Testis (tissue), 2 donors: ENCODE measurements at regions not wholly inside any gene's neighbourhood (a gene's known extent, or its start where the extent isn't known, plus 50 kb on each side); places are given as distances from the start of the nearest gene placed in this dataset.
"Not testable (repeated sequence)": the region's sequence is repeated elsewhere in the genome, so short reads cannot be mapped to it uniquely, and the experiment has no call there.

ENCODE experiments used
- DNase-seq: peaks from one replicate; pipeline ENCODE4 v3.0.0-alpha.2; 2019
- H3K27ac ChIP-seq, 2 donors: fragments of 200-600 bp; sonication (generic); one replicate each; pipeline ENCODE4 v1.5.1; 2019
- H3K27me3 ChIP-seq: fragments of 200-600 bp; sonication (generic); one replicate; pipeline ENCODE4 v1.5.1; 2019
- H3K36me3 ChIP-seq: fragments of 200-600 bp; sonication (generic); one replicate; pipeline ENCODE4 v1.5.1; 2017; ENCODE audit warnings: low read depth; ENCODE audit errors: missing control alignments
- H3K4me1 ChIP-seq: fragments of 200-600 bp; sonication (generic); one replicate; pipeline ENCODE4 v1.5.1; 2019
- H3K4me3 ChIP-seq, 2 donors: fragments of 200-600 bp; sonication (generic); one replicate each; pipeline ENCODE4 v1.5.1; 2017 to 2019
- H3K9me3 ChIP-seq: fragments of 200-600 bp; sonication (generic); one replicate; pipeline ENCODE4 v1.5.1; 2017
- POLR2A ChIP-seq: fragments of 450-650 bp; IDR thresholded peaks from one replicate; pipeline ENCODE4 v1.6.1; 2017; ENCODE audit warnings: antibody characterized with exemption, mild to moderate bottlenecking, moderate library complexity
- WGBS, 2 donors: methylation state at CpG; one replicate each; pipeline ENCODE4 v1.1.5; 2018; 5-methylcytosine and 5-hydroxymethylcytosine counted together
- intact Hi-C: fragments of 100-400 bp; cut with DNase I; formaldehyde crosslinking; loops from one replicate; pipeline ENCODE4 v1.15.1; 2023; ENCODE audit warnings: low total_unique reads
- TF ChIP-seq, protein P1 (sequence below), 3 experiments: fragments of 450-650 bp in 2 of 3; fragments of 200-600 bp in 1 of 3; sonication (generic) in 1 of 3; IDR thresholded peaks; one replicate each; pipeline ENCODE4 v1.5.1; 2016 to 2019; ENCODE audit warnings: antibody characterized with exemption in 3 of 3, mild to moderate bottlenecking in 2 of 3, moderate library complexity in 1 of 3

DNA sequence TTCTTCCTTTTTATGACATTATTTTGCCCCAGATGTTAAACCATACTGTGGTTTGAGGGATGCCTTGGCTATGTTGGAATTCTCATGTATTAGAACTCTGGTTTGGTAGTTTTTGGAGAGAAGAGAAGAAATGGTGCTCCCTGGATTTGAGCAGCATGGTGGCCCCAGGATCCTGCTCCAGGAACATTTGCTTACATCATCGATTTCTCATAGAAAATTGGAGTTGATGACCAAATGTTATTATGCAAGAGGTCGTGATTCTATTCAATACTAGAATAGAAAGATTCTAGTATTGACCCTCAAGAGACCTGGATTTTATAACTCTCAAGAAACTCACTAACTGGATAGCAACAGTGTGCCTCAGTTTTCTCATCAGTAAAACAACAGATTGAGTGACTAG lies 77.5 kb upstream of the GNAQ start:
- TF ChIP-seq POLR2A = no peak
- TF ChIP-seq, protein P1, sequence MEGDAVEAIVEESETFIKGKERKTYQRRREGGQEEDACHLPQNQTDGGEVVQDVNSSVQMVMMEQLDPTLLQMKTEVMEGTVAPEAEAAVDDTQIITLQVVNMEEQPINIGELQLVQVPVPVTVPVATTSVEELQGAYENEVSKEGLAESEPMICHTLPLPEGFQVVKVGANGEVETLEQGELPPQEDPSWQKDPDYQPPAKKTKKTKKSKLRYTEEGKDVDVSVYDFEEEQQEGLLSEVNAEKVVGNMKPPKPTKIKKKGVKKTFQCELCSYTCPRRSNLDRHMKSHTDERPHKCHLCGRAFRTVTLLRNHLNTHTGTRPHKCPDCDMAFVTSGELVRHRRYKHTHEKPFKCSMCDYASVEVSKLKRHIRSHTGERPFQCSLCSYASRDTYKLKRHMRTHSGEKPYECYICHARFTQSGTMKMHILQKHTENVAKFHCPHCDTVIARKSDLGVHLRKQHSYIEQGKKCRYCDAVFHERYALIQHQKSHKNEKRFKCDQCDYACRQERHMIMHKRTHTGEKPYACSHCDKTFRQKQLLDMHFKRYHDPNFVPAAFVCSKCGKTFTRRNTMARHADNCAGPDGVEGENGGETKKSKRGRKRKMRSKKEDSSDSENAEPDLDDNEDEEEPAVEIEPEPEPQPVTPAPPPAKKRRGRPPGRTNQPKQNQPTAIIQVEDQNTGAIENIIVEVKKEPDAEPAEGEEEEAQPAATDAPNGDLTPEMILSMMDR (IDR thresholded peaks at IDR 0.05) = no peak
- intact Hi-C loops = no loop called here
- H3K4me3 ChIP-seq = no peak overlapping the region
- no peak overlapping the region for H3K27ac ChIP-seq
- no peaks in the 10 kb centered on the region for H3K9me3 ChIP-seq
- no peaks in the 10 kb centered on the region for H3K4me1 ChIP-seq
- H3K27me3 ChIP-seq = no peaks in the 10 kb centered on the region
- 85 to 87% methylated on average over 2 of the region's 2 CpGs for WGBS, 2 donors
- no peaks in the 10 kb centered on the region for H3K36me3 ChIP-seq
- DNase-seq = no peak

DNA sequence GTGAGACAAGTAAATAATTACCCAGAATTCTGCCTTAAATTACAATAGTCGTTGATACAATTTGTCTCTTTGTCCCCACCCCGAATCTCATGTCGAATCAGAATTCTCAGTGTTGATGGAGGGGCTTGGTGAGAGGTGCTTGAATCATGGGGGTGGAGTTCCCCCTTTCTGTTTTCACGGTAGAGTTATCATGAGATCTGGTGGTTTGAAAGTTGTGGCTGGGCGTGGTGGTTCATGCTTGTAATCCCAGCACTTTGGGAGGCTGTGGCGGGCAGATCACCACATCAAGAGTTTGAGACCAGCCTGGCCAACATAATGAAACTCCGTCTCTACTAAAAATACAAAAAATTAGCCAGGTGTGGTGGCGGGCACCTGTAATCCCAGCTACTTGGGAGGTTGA lies 75.0 kb upstream of the GNAQ start:
- DNase-seq, H3K27me3 ChIP-seq, intact Hi-C loops, H3K4me3 ChIP-seq, H3K4me1 ChIP-seq, H3K27ac ChIP-seq, H3K9me3 ChIP-seq, H3K36me3 ChIP-seq: not testable (repeated sequence)
- WGBS, 2 donors = 91 to 94% methylated on average over 8 of the region's 8 CpGs

GRCh38 chr9:78103971-78104433 lies 72.4 kb upstream of the GNAQ start:
- DNase-seq = peak; percentile 17
- intact Hi-C loops = no loop called here
- 79 to 89% methylated on average over 6 of the region's 6 CpGs for WGBS, 2 donors
- H3K9me3 ChIP-seq = no peaks in the 10 kb centered on the region
- TF ChIP-seq POLR2A = no peak
- TF ChIP-seq, protein P1 (IDR thresholded peaks at IDR 0.05) = no peak
- no peaks in the 10 kb centered on the region for H3K27me3 ChIP-seq
- no peak overlapping the region for H3K27ac ChIP-seq
- no peaks in the 10 kb centered on the region for H3K4me1 ChIP-seq
- no peaks in the 10 kb centered on the region for H3K36me3 ChIP-seq
- no peak overlapping the region for H3K4me3 ChIP-seq

GRCh38 chr9:78101247-78101646 lies 69.6 kb upstream of the GNAQ start:
- no peak for DNase-seq
- intact Hi-C loops = no loop called here
- TF ChIP-seq, protein P1 (IDR thresholded peaks at IDR 0.05) = no peak
- TF ChIP-seq POLR2A = no peak

GRCh38 chr9:78097541-78097940 lies 65.9 kb upstream of the GNAQ start:
- TF ChIP-seq, protein P1 (IDR thresholded peaks at IDR 0.05) = no peak
- TF ChIP-seq POLR2A = no peak
- no peak overlapping the region for H3K27ac ChIP-seq
- H3K9me3 ChIP-seq = no peaks in the 10 kb centered on the region
- DNase-seq = no peak
- no peaks in the 10 kb centered on the region for H3K27me3 ChIP-seq
- intact Hi-C loops = no loop called here
- no peaks in the 10 kb centered on the region for H3K4me1 ChIP-seq
- no peak overlapping the region for H3K4me3 ChIP-seq
- 72% methylated on average over 3 of the region's 3 CpGs for WGBS, 2 donors
- H3K36me3 ChIP-seq = no peaks in the 10 kb centered on the region

More at GRCh38 chr9:78101247-78101646, 69.6 kb upstream of the GNAQ start:
- Histone ChIP-seq H3K4me1 (no peaks in the 10 kb centered on the region), H3K9me3 (no peaks in the 10 kb centered on the region), H3K27me3 (no peaks in the 10 kb centered on the region), H3K4me3 (no peak overlapping the region), H3K27ac (no peak overlapping the region), H3K36me3 (no peaks in the 10 kb centered on the region)
- 41 to 44% methylated on average over 2 of the region's 2 CpGs for WGBS, 2 donors
